ENCODE measurements at regions not wholly inside any gene's neighbourhood (a gene's known extent, or its start where the extent isn't known, plus 50 kb on each side); places are given as distances from the start of the nearest gene placed in this dataset.
"Not testable (repeated sequence)": the region's sequence is repeated elsewhere in the genome, so short reads cannot be mapped to it uniquely, and the experiment has no call there.

DNA sequence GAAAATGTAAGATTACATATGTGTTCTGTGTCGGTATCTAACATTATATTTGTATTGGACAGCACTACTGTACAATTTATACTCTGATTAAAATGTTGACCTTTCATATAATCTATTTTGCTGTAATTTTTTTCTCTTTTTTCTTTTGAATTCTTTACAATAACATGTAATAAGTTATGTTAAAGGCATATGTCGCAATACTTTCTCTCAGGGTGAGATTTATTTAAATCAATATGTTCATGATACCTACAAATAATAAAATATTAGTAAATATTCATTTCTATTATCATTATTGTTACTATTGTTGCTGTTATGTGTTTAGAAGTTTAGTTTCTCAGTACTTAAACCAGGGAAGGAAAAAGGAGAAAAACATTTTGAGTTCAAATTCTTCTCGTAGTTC is 807.4 kb downstream of the STIM2 start:
- no peak for DNase-seq

DNA sequence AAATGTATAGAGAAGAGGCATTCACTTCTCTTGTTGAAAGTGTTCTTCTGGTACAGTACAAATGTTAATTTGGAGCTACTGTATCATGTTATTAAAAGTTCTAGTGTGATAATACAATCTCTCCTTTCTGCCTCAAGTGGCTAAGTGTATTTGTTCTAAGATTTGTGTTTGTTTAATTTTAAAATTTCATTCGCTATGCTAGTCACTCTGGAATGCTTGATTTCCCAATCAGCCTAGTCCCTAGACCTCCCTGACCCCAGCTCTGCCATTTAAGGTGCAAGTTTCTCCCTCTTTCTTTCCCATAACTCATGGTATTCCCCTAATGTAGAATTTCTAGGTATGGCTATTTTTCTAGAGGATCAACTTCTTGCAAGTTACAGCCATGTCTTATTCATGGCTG is 817.4 kb downstream of the STIM2 start:
- no peak for DNase-seq

DNA sequence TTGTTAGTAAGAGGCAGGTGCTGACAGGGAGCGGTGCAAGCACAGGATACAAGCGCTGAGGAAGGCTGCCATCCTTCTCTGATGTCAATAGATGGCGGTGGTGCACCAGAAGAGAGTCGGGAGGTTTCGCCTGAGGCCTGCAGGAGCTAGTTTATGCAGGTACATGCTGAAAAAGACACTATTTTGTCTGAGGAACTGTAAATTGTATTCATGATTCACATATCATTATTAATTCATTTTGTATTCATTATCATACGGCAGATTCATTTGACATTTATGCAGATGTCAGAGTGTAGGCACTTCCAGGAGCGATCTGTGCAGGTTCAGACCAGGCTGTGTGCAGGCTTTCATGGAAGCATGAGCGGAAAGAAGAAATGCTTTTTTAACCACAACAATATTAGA is 824.0 kb downstream of the STIM2 start:
- DNase-seq: peak; percentile 78

DNA sequence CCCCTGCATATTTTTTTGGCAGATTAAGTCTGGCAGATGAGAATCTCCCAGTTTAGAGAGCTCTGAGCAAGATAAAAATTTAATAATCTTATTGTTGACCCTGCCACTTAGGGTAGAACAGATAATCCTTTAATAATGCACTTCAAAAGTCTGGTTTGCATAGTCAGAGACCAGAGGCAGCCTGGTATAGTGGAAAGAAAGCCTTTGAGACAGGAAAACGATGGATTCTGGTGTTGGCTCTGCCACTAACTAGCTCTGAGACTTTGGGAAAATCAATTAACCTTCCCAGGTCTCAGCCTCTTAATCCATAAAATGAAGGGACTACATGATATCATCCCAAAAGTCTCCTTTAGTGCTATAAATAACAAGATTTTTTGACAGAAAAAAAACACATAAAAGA is 824.5 kb downstream of the STIM2 start:
- no peak for DNase-seq

DNA sequence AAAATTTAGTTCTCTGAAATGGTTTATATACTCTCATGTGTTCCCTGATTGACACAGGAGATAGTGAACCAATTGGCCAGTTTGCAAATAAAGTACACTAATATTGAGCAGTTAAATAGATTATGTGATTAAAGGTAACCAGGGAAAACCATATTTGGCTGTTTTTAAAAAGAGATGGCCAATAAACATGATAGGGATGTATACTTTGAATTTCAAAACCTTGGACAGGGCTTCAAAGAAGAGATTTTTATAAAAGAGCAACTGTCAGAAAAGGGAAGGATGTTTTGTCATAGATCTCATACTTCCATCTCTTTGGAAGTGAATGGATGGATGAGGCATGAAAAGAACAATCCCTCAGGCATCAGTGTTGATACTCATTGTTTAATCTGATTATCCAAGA is 825.3 kb downstream of the STIM2 start:
- no peak for DNase-seq

DNA sequence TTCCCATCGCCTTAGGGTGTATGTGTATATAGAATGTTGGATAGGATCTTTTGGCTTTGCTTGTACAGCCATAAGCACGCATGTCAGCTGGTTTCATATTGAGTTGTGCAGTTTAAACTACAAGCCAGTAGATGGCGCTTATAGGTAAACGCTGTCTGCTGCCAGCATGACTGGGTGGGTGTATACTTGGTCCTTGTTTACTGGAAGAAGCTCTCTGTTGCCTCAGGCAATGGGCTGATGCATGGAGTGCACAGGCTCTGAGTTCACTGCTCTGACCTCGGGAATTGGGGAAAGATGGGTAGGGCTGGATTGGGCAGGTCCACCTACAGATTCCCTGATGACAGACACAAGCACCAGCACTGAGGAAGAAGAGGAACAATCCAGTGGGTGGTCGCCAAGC is 831.5 kb downstream of the STIM2 start:
- peak; percentile 71 for DNase-seq

DNA sequence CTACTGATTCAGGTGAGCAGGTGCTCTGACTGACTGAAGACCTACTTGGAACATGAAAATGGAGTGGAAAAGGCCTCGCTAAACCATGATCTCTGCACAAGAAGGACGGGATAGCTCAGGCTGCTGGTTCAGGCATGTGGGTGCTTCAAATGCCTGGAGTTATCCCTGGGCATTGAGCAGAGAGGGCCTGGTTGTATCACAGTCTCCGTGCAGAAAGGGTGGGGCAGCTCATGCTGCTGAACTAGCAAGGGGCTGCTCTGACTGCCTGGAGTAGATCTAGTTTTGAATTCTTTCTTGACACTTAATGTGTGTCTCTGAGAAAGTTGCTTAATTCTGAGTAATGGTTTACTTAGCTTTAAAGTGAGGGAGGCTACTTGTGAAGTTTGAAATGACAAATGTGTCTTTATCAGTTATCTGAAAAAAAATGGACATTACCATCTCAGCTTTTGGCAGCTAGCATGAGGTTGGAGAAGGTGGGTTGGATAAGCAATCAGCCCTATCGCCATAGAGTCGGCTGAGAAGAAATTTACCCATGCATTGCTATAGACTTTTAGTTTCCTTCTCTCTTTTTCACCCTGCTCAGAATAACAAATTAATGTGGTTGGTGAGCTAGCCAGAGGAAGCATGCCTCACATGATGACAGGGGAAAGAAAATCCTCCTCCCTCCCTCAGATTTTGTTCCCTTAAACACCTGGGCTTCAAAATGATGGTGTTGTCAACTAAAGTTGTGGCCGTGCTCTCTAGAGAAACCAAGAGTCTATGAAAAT is 832.4 kb downstream of the STIM2 start:
- DNase-seq: no peak

DNA sequence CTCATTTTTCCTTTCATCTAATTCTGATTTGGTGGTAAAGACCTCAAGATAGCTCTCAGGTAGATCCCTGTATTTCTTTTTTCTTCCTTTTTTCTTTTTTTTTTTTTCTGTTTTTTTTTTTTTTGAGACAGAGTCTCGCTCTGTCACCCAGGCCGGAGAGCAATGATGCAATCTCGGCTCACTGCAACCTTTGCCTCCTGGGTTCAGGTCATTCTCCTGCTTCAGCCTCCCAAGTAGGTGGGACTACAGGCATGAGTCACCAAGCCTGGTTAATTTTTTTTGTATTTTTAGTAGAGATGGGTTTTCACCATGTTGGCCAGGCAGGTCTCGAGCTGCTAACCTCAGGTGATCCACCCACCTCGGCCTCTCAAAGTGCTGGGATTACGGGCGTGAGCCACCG is 835.6 kb downstream of the STIM2 start:
- DNase-seq: not testable (repeated sequence)

DNA sequence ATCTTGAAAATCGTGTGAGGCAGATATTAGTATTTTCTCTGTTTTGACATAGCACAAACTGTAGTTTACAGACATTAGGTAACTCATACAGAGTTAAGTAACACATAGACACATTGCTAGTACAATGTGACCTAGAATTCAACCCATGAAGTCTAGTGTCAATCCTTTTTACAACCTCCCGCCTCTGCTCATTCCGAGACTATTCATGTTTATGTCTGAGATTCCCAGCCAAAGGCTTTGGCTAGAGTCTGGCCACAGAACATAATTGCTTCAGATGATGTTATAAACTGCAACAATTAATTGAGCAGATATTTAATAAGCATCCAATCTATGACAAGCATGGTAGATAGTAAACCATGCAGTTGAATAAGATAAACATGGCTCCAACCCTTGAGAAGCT is 841.0 kb downstream of the STIM2 start:
- DNase-seq: peak; percentile 16

DNA sequence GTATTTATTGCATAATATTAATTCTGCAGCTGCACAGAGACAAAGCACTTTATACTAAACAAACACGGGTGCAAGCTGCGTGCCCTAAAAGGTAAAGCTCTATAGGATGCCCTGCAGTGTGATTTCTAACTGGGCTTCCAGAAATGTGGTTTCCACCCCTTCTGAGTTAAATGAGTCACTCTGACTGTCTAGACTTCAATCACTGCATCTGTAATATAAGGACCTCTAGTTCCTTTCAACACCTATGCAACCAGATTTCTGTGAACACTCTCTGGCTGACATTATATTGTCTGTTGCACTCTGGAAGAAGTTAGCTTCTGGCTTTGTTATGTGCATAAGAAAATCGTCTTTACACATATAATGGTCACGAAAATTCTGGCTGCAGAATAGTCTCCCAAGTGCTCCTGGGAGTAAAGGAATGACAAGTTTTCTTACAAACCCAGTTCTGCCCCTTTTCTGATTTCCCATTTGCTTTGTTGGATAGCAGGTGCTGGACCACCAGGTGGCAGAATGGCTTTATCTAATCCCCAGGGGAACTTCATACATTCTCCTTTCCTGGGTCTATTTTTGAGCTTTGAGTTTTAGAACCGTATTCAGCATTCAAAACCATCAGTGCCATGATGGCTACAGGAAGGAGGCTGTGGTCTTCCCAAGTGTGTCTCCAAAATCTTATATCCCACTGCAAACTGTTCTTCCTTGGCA is 842.2 kb downstream of the STIM2 start:
- peak; percentile 92 for DNase-seq

DNA sequence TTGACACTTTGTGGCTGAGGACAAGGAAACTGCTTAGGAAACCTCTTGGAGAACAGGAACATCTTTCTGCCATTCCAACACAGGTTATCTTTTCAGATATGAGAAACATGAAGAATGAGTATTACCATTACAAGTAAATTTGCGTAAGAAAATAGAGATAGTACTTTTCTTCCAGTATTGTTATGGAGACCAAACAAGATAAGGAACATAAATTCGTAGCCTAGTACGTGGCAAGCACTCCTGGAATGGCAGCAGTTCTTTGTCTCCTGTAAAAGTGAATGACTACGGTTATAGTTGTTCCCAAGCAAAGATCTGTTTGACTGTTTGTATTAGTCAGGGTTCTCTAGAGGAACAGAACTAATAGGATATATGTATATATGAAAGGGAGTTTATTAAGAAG is 843.1 kb downstream of the STIM2 start:
- DNase-seq: no peak

DNA sequence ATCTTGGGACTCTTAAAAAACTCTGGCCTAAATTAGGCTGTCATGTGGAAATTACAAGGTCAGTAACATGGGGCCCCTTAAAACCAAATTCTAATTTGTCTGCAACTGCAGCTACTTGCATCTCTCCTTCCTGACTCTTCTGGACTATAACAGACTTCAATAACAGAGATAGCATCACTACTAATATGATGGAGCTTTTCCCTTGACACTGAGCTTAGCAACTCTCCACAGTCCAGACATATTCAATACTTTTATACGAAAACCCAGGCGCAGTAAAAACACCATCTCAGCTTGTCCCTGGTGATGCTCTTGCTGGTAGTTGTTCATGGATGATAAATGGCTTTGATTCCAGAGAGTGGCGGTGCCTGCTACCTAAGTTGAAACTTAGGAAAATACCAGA is 850.4 kb downstream of the STIM2 start:
- no peak for DNase-seq

DNA sequence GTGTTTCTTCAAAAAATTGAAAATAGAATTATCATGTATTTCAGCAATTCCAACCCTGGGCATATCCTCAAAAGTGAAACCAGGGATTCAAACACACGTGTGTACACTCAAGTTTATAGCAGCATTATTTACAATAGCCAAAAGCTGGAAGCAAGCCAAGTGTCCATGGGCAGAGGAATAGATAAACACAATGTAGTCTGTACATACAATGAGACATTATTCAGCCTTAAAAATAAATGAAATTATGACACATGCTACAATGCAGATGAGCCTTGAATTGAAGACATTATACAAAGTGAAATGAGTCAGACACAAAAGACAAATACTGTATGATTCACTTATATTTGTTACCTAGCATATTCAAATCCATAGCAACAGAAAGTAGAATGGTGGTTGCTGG is 853.4 kb downstream of the STIM2 start:
- peak; percentile 72 for DNase-seq

DNA sequence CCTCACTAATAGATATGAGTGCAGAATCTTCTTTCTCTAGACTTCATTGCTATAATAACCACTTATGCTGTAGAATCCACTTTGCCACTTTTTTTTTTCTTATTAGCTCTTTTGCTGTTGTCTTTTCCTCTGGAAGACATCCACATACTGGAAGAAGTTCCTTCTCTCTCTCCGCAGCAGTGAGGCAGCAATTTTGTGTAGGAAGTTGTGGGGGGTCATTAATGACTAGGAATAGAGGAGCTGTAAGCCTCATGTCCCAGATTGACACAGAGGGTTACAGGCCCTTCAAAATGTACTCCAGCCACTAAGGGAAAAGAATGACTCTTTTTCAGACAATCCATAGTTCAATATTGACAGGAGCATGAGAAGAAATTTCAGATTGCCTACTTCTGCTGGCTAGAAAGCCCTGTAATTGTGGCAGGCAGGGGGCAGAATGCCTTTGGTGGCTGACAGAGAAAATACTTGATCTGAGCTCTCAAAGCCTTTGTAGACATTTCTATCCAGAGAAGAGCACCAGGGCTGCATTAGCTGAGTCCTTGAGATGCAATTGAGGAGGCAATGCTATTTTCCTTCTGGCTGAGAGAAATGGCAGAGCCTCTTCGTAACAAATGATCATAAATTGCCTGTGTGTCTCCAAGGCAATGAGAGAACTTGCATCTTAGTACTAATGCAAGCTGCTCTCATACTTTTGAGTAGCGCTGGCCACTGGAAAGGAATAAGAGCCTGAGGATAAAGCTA is 856.2 kb downstream of the STIM2 start:
- DNase-seq: no peak

DNA sequence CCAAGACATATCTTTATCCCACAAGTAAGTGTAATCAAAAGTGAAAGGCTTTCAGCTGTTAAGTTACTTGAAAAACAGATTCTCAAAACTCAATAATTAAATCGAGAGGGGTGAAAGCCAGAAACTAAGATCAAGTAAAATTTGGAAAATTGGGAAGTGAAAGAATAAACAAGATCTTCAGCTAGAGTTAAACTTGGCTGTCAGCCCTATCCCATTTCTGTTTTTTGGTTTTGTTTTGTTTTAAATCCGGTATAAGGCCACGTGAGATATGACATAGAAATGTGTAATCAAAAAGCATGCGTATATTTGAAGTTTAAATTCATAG is 856.8 kb downstream of the STIM2 start:
- DNase-seq: no peak

DNA sequence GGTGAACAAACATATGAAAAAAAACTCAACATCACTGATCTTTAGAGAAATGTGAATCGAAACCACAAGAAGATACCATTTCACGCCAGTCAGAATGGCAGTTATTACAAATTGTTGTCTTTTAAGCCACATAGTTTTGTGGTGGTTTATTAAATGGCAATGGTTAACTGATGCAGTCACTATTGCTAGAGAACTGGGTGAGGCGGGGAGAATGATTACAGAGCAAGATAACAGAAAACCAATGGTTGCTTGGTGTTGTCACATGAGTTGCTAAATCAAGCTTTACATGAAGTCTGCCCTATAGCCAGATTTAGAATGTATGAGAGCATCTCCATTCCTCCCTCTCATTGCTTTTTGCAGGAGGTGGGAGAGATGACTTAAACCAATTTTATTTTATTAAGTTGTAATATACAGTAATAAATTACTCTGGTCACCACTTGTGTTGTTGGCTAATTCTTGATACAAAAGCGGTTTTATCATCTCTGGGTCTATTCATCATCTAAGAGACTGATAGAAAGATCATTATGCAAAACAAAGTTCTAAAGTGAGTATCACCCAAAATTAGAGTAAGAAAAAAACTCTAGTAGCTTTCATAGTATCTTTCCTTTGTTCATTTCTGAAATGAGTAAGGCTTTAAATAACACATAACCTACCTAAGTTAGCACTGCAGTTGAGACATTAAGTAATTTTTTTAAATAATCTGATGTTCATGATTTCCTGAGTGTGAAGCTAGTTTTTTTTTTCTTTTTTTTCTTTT is 859.5 kb downstream of the STIM2 start:
- no peak for DNase-seq

DNA sequence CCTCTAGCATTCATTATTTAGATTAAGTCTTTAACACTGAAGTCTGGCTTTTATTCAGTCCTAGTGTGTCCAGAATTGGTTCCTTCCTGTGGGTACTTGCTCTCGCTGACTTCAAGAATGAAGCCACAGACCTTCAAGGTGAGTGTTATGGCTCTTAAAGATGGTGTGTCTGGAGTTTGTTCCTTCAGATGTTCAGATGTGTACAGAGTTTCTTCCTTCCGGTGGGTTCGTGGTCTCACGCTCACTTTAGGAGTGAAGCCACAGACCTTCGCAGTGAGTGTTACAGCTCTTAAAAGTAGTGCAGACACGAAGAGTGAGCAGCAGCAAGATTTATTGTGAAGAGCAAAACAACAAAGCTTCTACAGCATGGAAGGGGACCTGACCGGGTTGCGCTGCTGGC is 860.6 kb downstream of the STIM2 start:
- DNase-seq: no peak

DNA sequence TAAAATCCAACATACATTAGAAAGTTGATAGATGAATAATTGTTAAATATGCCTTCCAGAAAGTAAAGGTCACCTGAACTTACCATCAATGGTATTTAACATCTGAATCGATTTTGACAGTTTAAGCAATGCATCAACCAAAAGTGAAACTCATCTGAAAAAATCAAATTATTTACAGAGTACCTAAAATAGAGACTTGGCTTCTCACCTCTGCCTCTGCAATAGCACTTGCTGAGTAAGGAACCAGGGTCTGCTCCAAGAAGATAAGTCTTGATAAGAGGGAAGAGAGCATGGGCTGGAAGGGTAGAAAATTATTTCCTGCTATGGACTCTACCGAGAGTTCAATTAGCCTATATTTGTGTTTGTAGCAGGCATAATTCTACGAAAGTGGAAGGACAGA is 868.3 kb downstream of the STIM2 start:
- DNase-seq: no peak

DNA sequence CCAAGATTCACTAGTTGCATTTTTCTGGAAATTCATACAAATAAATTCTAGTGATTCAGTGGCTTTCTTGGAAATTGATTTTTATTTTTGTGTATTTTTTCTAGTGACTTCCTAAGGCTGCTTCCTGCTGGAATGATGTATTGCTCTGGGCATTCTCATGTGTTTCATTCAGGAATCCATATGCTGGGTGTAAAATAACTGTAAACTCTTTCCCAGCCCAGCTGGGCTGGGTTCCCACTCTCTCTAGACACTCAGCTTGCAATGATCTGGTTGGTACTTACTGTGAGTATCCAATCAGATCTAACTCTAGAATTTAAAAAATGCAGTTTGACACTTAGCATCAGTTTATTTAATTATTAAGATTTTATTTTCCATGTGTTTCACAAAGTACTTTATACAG is 882.2 kb downstream of the STIM2 start:
- DNase-seq: no peak

DNA sequence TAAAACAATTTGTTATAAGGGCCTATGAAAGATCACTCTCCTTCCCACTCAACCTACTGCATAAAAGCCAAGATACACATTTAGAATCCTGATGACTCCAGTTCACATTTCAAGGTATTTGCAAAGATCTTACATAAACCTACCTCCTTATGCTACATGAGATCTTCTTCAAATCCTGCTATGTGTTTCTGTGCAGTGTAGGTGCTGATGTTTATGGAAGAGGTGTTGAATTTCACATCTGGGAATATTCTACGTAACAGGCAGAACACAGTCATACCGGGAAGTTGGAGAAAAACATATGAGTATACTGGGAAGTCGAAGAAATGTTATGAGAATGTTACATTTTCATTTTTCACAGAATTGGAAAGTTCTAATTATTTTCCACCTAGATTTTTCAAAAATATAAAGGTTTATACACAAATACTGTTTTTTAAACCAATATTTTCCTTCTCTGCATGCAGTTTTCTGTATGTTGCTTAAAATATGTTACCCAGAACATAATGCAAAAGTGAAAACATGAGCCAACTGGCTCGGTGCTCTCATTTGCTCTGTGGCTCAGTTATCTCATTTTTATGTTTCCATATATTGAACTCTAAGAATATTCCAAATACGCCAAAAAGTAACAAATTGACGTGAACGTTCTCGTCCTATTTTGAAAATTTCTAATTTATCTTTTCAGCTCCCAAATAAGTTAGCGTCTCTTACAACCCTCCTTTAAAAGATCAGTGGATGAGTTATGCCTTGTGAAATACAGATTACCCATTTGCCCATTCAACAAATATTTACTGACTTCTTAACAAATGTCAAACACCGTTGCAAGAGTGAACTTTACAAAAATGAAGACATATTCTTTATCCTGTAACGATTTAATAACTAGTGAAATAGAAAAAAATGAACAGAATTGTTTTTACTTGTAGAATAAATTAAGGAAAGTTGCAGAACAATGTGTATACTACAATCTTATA is 899.3 kb downstream of the STIM2 start:
- no peak for DNase-seq

DNA sequence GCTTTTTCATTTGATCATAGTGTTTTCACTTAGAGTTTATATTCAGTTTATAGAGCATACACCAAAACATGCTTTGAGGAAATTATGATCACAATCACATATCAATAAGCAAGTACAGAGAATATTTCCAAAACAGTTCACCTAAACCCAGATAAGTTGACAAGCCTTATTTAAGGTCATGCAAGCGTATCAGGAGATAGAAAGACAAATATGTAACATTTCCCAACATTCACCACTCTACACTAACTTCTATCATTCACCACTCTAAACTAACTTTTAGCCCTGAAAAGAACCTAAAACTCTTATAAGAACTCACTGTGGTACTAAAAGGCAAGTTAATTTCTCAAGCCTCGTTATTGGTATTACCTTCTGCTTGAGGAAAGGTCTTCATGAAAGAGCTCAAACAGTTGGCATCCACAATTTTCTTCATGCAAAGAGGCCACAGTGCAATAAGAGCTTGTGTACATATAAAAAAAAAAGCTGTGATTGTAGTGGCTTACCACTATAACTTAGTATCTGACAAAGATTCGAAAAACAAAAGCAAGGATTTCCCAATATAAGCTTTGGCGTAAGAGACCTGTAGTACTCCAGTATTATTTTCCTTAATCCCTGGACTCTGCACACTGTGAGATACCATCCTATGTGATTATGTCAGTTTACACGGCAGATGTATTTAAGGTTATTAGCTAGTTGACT is 903.3 kb downstream of the STIM2 start:
- DNase-seq: no peak

DNA sequence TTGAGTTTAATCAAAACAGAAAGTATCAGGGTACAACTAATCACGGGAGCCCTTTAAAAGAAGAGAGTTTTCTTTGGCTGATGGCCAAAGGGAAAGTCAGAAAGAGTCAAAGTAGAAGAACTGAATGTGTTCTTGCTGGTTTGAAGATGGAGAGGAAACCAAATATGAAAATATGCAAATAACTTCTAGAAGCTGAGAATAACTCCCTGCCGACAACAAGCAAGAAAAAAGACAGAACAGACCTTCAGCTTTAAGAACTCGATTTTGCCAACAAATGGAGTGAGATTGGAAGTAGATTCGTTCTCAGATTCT is 903.8 kb downstream of the STIM2 start:
- no peak for DNase-seq

All from NCI-H69 (cell line).